PC-9 (cell line): ENCODE measurements at regions not wholly inside any gene's neighbourhood (a gene's known extent, or its start where the extent isn't known, plus 50 kb on each side); places are given as distances from the start of the nearest gene placed in this dataset.

Experiments used
- EZH2 ChIP-seq: fragments of 200-600 bp; sonication (generic); IDR thresholded peaks from 2 replicates; pipeline ENCODE4 v1.8.0; 2017; ENCODE audit warnings: antibody characterized with exemption, low read depth
- TF ChIP-seq, protein P1 (sequence below): fragments of 200-600 bp; sonication (generic); conservative IDR thresholded peaks from 2 replicates; pipeline ENCODE4 v1.6.1; 2017; ENCODE audit warnings: mixed run types, antibody characterized with exemption, mild to moderate bottlenecking, moderate library complexity

DNA sequence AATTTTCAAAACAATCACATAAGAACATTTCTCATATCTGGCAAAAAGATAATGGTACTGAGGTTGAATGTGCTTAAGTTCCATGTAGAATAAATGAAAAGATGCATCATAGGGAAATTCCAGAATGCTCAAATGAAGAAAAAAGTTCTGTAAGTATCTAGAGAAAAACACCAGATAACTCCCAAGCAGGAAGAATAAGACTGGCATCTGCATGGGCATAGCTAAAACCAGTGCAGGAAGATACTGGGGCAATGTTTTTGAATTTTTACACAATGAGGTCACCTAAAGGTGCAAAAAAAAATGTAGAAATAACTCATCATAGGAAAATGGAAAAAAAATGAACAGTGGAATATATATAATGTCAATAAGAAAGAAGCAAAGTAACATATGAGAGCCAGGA lies 275.2 kb downstream of the BAMBI start:
- TF ChIP-seq, protein P1, sequence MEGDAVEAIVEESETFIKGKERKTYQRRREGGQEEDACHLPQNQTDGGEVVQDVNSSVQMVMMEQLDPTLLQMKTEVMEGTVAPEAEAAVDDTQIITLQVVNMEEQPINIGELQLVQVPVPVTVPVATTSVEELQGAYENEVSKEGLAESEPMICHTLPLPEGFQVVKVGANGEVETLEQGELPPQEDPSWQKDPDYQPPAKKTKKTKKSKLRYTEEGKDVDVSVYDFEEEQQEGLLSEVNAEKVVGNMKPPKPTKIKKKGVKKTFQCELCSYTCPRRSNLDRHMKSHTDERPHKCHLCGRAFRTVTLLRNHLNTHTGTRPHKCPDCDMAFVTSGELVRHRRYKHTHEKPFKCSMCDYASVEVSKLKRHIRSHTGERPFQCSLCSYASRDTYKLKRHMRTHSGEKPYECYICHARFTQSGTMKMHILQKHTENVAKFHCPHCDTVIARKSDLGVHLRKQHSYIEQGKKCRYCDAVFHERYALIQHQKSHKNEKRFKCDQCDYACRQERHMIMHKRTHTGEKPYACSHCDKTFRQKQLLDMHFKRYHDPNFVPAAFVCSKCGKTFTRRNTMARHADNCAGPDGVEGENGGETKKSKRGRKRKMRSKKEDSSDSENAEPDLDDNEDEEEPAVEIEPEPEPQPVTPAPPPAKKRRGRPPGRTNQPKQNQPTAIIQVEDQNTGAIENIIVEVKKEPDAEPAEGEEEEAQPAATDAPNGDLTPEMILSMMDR: no peak
- TF ChIP-seq EZH2: no peak
